SK-N-MC (cell line): ENCODE measurements at regions not wholly inside any gene's neighbourhood (a gene's known extent, or its start where the extent isn't known, plus 50 kb on each side); places are given as distances from the start of the nearest gene placed in this dataset.

Experiments
- DNase-seq: peaks from one replicate; pipeline ENCODE4 v3.0.0-alpha.2; 2011; ENCODE audit warnings: low read depth, low spot score
- H3K27ac ChIP-seq: fragments of 200-600 bp; sonication (generic); 2 replicates; pipeline ENCODE4 v1.5.1; 2016; ENCODE audit warnings: mixed run types
- H3K36me3 ChIP-seq: fragments of 200-600 bp; sonication (generic); 2 replicates; pipeline ENCODE4 v1.6.1; 2017; ENCODE audit warnings: antibody characterized with exemption, low read length, mixed read lengths; ENCODE audit not compliant: insufficient read depth
- H3K4me3 ChIP-seq: fragments of 200-600 bp; sonication (generic); 2 replicates; pipeline ENCODE4 v1.5.1; 2016
- H3K9ac ChIP-seq: fragments of 200-600 bp; sonication (generic); 2 replicates; pipeline ENCODE4 v1.8.0; 2017; ENCODE audit warnings: mixed run types, mixed read lengths; ENCODE audit not compliant: insufficient read length
- H3K9me3 ChIP-seq: fragments of 200-600 bp; sonication (generic); 2 replicates; pipeline ENCODE4 v1.6.1; 2017; ENCODE audit warnings: low read depth, mild to moderate bottlenecking, antibody characterized with exemption, low read length, moderate library complexity, mixed read lengths
- EZH2 ChIP-seq: fragments of 200-600 bp; sonication (generic); IDR thresholded peaks from one replicate; pipeline ENCODE4 v1.6.1; 2017; ENCODE audit warnings: antibody characterized with exemption
- FOXP2 ChIP-seq: optimal IDR thresholded peaks from 2 replicates; pipeline ENCODE3; 2011; ENCODE audit warnings: mild to moderate bottlenecking, moderate library complexity; ENCODE audit not compliant: insufficient read depth; ENCODE audit errors: extremely low read length, control extremely low read depth
- POLR2AphosphoS5 ChIP-seq: IDR thresholded peaks from 2 replicates; pipeline ENCODE4 v1.6.1; 2012; ENCODE audit warnings: mild to moderate bottlenecking, low read depth, low read length, borderline replicate concordance

- no peak for TF ChIP-seq EZH2
- TF ChIP-seq FOXP2 = no peak
- TF ChIP-seq POLR2AphosphoS5 = no peak
- Histone ChIP-seq H3K9ac (no peak overlapping the region), H3K36me3 (no peaks in the 10 kb centered on the region), H3K4me3 (no peak overlapping the region), H3K27ac (no peak overlapping the region), H3K9me3 (no peaks in the 10 kb centered on the region)
- no peak for DNase-seq
These were observed 197.2 kb downstream of the TEX29 start for GRCh38 chr13:111517641-111518010.

GRCh38 chr13:111518161-111518792, 197.8 kb downstream of the TEX29 start:
- H3K9me3 ChIP-seq = no peaks in the 10 kb centered on the region
- TF ChIP-seq POLR2AphosphoS5 (no peak), FOXP2 (no peak), EZH2 (no peak)
- H3K27ac ChIP-seq = no peak overlapping the region
- no peak overlapping the region for H3K9ac ChIP-seq
- DNase-seq = no peak
- no peak overlapping the region for H3K4me3 ChIP-seq
- H3K36me3 ChIP-seq = no peaks in the 10 kb centered on the region

- no peaks in the 10 kb centered on the region for H3K9me3 ChIP-seq
- H3K27ac ChIP-seq = no peak overlapping the region
- no peak for TF ChIP-seq FOXP2
- TF ChIP-seq EZH2 = no peak
- no peak for TF ChIP-seq POLR2AphosphoS5
- no peak overlapping the region for H3K9ac ChIP-seq
- DNase-seq = no peak
- H3K36me3 ChIP-seq = no peaks in the 10 kb centered on the region
- no peak overlapping the region for H3K4me3 ChIP-seq
These were observed 198.6 kb downstream of the TEX29 start for GRCh38 chr13:111519041-111519440.

- Histone ChIP-seq H3K36me3 (no peaks in the 10 kb centered on the region), H3K9me3 (no peaks in the 10 kb centered on the region), H3K9ac (no peak overlapping the region), H3K27ac (no peak overlapping the region), H3K4me3 (no peak overlapping the region)
- no peak for DNase-seq
- no peak for TF ChIP-seq POLR2AphosphoS5
- TF ChIP-seq EZH2 = no peak
- no peak for TF ChIP-seq FOXP2
These were observed 199.2 kb downstream of the TEX29 start for GRCh38 chr13:111519490-111520170.

- H3K27ac ChIP-seq = no peak overlapping the region
- no peak overlapping the region for H3K9ac ChIP-seq
- H3K36me3 ChIP-seq = no peaks in the 10 kb centered on the region
- no peak overlapping the region for H3K4me3 ChIP-seq
- no peak for DNase-seq
- TF ChIP-seq FOXP2 (no peak), EZH2 (no peak), POLR2AphosphoS5 (no peak)
- no peaks in the 10 kb centered on the region for H3K9me3 ChIP-seq
These were observed 200.6 kb downstream of the TEX29 start for GRCh38 chr13:111521030-111521429.

GRCh38 chr13:111521691-111522229, 201.3 kb downstream of the TEX29 start:
- no peaks in the 10 kb centered on the region for H3K9me3 ChIP-seq
- no peak overlapping the region for H3K27ac ChIP-seq
- no peak overlapping the region for H3K9ac ChIP-seq
- H3K36me3 ChIP-seq = no peaks in the 10 kb centered on the region
- H3K4me3 ChIP-seq = no peak overlapping the region
- DNase-seq = no peak
- TF ChIP-seq EZH2 = no peak
- TF ChIP-seq FOXP2 = no peak
- TF ChIP-seq POLR2AphosphoS5 = no peak

GRCh38 chr13:111525320-111526118, 205.1 kb downstream of the TEX29 start:
- no peak for DNase-seq
- Histone ChIP-seq H3K27ac (no peak overlapping the region), H3K4me3 (no peak overlapping the region), H3K9ac (no peak overlapping the region), H3K36me3 (no peaks in the 10 kb centered on the region), H3K9me3 (no peaks in the 10 kb centered on the region)
- no peak for TF ChIP-seq FOXP2

- DNase-seq = no peak
- H3K9me3 ChIP-seq = no peaks in the 10 kb centered on the region
- H3K36me3 ChIP-seq = no peaks in the 10 kb centered on the region
- H3K27ac ChIP-seq = no peak overlapping the region
- TF ChIP-seq FOXP2 (no peak), POLR2AphosphoS5 (no peak), EZH2 (no peak)
- no peak overlapping the region for H3K4me3 ChIP-seq
- H3K9ac ChIP-seq = no peak overlapping the region
These were observed 206.5 kb downstream of the TEX29 start for GRCh38 chr13:111526922-111527321.
